ENCODE measurements at regions not wholly inside any gene's neighbourhood (a gene's known extent, or its start where the extent isn't known, plus 50 kb on each side); places are given as distances from the start of the nearest gene placed in this dataset.

- no peaks in the 10 kb centered on the region for H3K4me1 ChIP-seq (ENCODE audit: insufficient read depth, low read length)
- no peak overlapping the region for H3K9ac ChIP-seq (ENCODE audit: low read length)
- no peak overlapping the region for H3K4me3 ChIP-seq (ENCODE audit: low read depth in 1 of 2, low read length in 2 of 2)
- no peaks in the 10 kb centered on the region for H3K9me3 ChIP-seq (ENCODE audit: low read length)
- no peak overlapping the region for H3K27ac ChIP-seq (ENCODE audit: low read depth, low read length)
- H3K27me3 ChIP-seq (ENCODE audit: control insufficient read depth in 1 of 2, insufficient read depth in 2 of 2, low read length in 2 of 2): no peaks in the 10 kb centered on the region
- no peaks in the 10 kb centered on the region for H3K36me3 ChIP-seq (ENCODE audit: insufficient read depth, low read length)
Observed at GRCh38 chr11:82356316-82356715, 377.3 kb downstream of the FAM181B start.

- Histone ChIP-seq H3K9me3 (ENCODE audit: low read length) (no peaks in the 10 kb centered on the region), H3K4me3 (ENCODE audit: low read depth in 1 of 2, low read length in 2 of 2) (no peak overlapping the region), H3K27me3 (ENCODE audit: control insufficient read depth in 1 of 2, insufficient read depth in 2 of 2, low read length in 2 of 2) (no peaks in the 10 kb centered on the region), H3K4me1 (ENCODE audit: insufficient read depth, low read length) (no peaks in the 10 kb centered on the region), H3K36me3 (ENCODE audit: insufficient read depth, low read length) (no peaks in the 10 kb centered on the region), H3K27ac (ENCODE audit: low read depth, low read length) (no peak overlapping the region), H3K9ac (ENCODE audit: low read length) (no peak overlapping the region)
Observed at GRCh38 chr11:82355313-82355823, 378.3 kb downstream of the FAM181B start.

- H3K9me3 ChIP-seq (ENCODE audit: low read length): no peaks in the 10 kb centered on the region
- H3K27me3 ChIP-seq (ENCODE audit: control insufficient read depth in 1 of 2, insufficient read depth in 2 of 2, low read length in 2 of 2): no peaks in the 10 kb centered on the region
- H3K4me3 ChIP-seq (ENCODE audit: low read depth in 1 of 2, low read length in 2 of 2): no peak overlapping the region
- no peak overlapping the region for H3K9ac ChIP-seq (ENCODE audit: low read length)
- no peak overlapping the region for H3K27ac ChIP-seq (ENCODE audit: low read depth, low read length)
- H3K36me3 ChIP-seq (ENCODE audit: insufficient read depth, low read length): no peaks in the 10 kb centered on the region
- no peaks in the 10 kb centered on the region for H3K4me1 ChIP-seq (ENCODE audit: insufficient read depth, low read length)
Observed at GRCh38 chr11:82326853-82327252, 406.8 kb downstream of the FAM181B start.

- Histone ChIP-seq H3K9ac (ENCODE audit: low read length) (no peak overlapping the region), H3K9me3 (ENCODE audit: low read length) (no peaks in the 10 kb centered on the region), H3K4me1 (ENCODE audit: insufficient read depth, low read length) (no peaks in the 10 kb centered on the region), H3K4me3 (ENCODE audit: low read depth in 1 of 2, low read length in 2 of 2) (no peak overlapping the region), H3K36me3 (ENCODE audit: insufficient read depth, low read length) (no peaks in the 10 kb centered on the region), H3K27ac (ENCODE audit: low read depth, low read length) (no peak overlapping the region), H3K27me3 (ENCODE audit: control insufficient read depth in 1 of 2, insufficient read depth in 2 of 2, low read length in 2 of 2) (no peaks in the 10 kb centered on the region)
Observed at GRCh38 chr11:82321206-82321605, 412.5 kb downstream of the FAM181B start.

GRCh38 chr11:82315093-82315492 is 418.6 kb downstream of the FAM181B start:
- Histone ChIP-seq H3K9me3 (ENCODE audit: low read length) (no peaks in the 10 kb centered on the region), H3K9ac (ENCODE audit: low read length) (no peak overlapping the region), H3K4me1 (ENCODE audit: insufficient read depth, low read length) (no peaks in the 10 kb centered on the region), H3K36me3 (ENCODE audit: insufficient read depth, low read length) (no peaks in the 10 kb centered on the region), H3K27ac (ENCODE audit: low read depth, low read length) (no peak overlapping the region), H3K27me3 (ENCODE audit: control insufficient read depth in 1 of 2, insufficient read depth in 2 of 2, low read length in 2 of 2) (no peaks in the 10 kb centered on the region), H3K4me3 (ENCODE audit: low read depth in 1 of 2, low read length in 2 of 2) (no peak overlapping the region)

GRCh38 chr11:82308979-82309378 is 424.7 kb downstream of the FAM181B start:
- no peaks in the 10 kb centered on the region for H3K9me3 ChIP-seq (ENCODE audit: low read length)
- no peak overlapping the region for H3K4me3 ChIP-seq (ENCODE audit: low read depth in 1 of 2, low read length in 2 of 2)
- no peaks in the 10 kb centered on the region for H3K27me3 ChIP-seq (ENCODE audit: control insufficient read depth in 1 of 2, insufficient read depth in 2 of 2, low read length in 2 of 2)
- H3K27ac ChIP-seq (ENCODE audit: low read depth, low read length): no peak overlapping the region
- no peak overlapping the region for H3K9ac ChIP-seq (ENCODE audit: low read length)
- no peaks in the 10 kb centered on the region for H3K36me3 ChIP-seq (ENCODE audit: insufficient read depth, low read length)
- H3K4me1 ChIP-seq (ENCODE audit: insufficient read depth, low read length): no peaks in the 10 kb centered on the region

GRCh38 chr11:82305123-82305522 is 428.5 kb downstream of the FAM181B start:
- Histone ChIP-seq H3K27me3 (ENCODE audit: control insufficient read depth in 1 of 2, insufficient read depth in 2 of 2, low read length in 2 of 2) (no peaks in the 10 kb centered on the region), H3K4me1 (ENCODE audit: insufficient read depth, low read length) (no peaks in the 10 kb centered on the region), H3K9ac (ENCODE audit: low read length) (no peak overlapping the region), H3K36me3 (ENCODE audit: insufficient read depth, low read length) (no peaks in the 10 kb centered on the region), H3K4me3 (ENCODE audit: low read depth in 1 of 2, low read length in 2 of 2) (no peak overlapping the region), H3K9me3 (ENCODE audit: low read length) (no peaks in the 10 kb centered on the region), H3K27ac (ENCODE audit: low read depth, low read length) (no peak overlapping the region)

- Histone ChIP-seq H3K4me3 (ENCODE audit: low read depth in 1 of 2, low read length in 2 of 2) (no peak overlapping the region), H3K4me1 (ENCODE audit: insufficient read depth, low read length) (no peaks in the 10 kb centered on the region), H3K36me3 (ENCODE audit: insufficient read depth, low read length) (no peaks in the 10 kb centered on the region), H3K27ac (ENCODE audit: low read depth, low read length) (no peak overlapping the region), H3K27me3 (ENCODE audit: control insufficient read depth in 1 of 2, insufficient read depth in 2 of 2, low read length in 2 of 2) (no peaks in the 10 kb centered on the region), H3K9ac (ENCODE audit: low read length) (no peak overlapping the region), H3K9me3 (ENCODE audit: low read length) (no peaks in the 10 kb centered on the region)
Observed at GRCh38 chr11:82303671-82304070, 430.0 kb downstream of the FAM181B start.

- H3K36me3 ChIP-seq (ENCODE audit: insufficient read depth, low read length): no peaks in the 10 kb centered on the region
- no peak overlapping the region for H3K27ac ChIP-seq (ENCODE audit: low read depth, low read length)
- H3K4me3 ChIP-seq (ENCODE audit: low read depth in 1 of 2, low read length in 2 of 2): no peak overlapping the region
- H3K9ac ChIP-seq (ENCODE audit: low read length): no peak overlapping the region
- no peaks in the 10 kb centered on the region for H3K9me3 ChIP-seq (ENCODE audit: low read length)
- no peaks in the 10 kb centered on the region for H3K4me1 ChIP-seq (ENCODE audit: insufficient read depth, low read length)
- H3K27me3 ChIP-seq (ENCODE audit: control insufficient read depth in 1 of 2, insufficient read depth in 2 of 2, low read length in 2 of 2): no peaks in the 10 kb centered on the region
Observed at GRCh38 chr11:82288471-82288870, 445.2 kb downstream of the FAM181B start.

- H3K4me3 ChIP-seq (ENCODE audit: low read depth in 1 of 2, low read length in 2 of 2): no peak overlapping the region
- H3K27me3 ChIP-seq (ENCODE audit: control insufficient read depth in 1 of 2, insufficient read depth in 2 of 2, low read length in 2 of 2): no peaks in the 10 kb centered on the region
- H3K4me1 ChIP-seq (ENCODE audit: insufficient read depth, low read length): no peaks in the 10 kb centered on the region
- no peaks in the 10 kb centered on the region for H3K9me3 ChIP-seq (ENCODE audit: low read length)
- no peak overlapping the region for H3K9ac ChIP-seq (ENCODE audit: low read length)
- H3K36me3 ChIP-seq (ENCODE audit: insufficient read depth, low read length): no peaks in the 10 kb centered on the region
- H3K27ac ChIP-seq (ENCODE audit: low read depth, low read length): no peak overlapping the region
Observed at GRCh38 chr11:82270870-82271269, 462.8 kb downstream of the FAM181B start.

GRCh38 chr11:82268627-82269026 is 465.0 kb downstream of the FAM181B start:
- H3K27me3 ChIP-seq (ENCODE audit: control insufficient read depth in 1 of 2, insufficient read depth in 2 of 2, low read length in 2 of 2): no peaks in the 10 kb centered on the region
- no peak overlapping the region for H3K9ac ChIP-seq (ENCODE audit: low read length)
- H3K9me3 ChIP-seq (ENCODE audit: low read length): no peaks in the 10 kb centered on the region
- no peak overlapping the region for H3K4me3 ChIP-seq (ENCODE audit: low read depth in 1 of 2, low read length in 2 of 2)
- H3K36me3 ChIP-seq (ENCODE audit: insufficient read depth, low read length): no peaks in the 10 kb centered on the region
- no peak overlapping the region for H3K27ac ChIP-seq (ENCODE audit: low read depth, low read length)
- H3K4me1 ChIP-seq (ENCODE audit: insufficient read depth, low read length): no peaks in the 10 kb centered on the region

GRCh38 chr11:82267186-82267585 is 466.5 kb downstream of the FAM181B start:
- no peak overlapping the region for H3K27ac ChIP-seq (ENCODE audit: low read depth, low read length)
- H3K4me1 ChIP-seq (ENCODE audit: insufficient read depth, low read length): no peaks in the 10 kb centered on the region
- no peak overlapping the region for H3K9ac ChIP-seq (ENCODE audit: low read length)
- no peaks in the 10 kb centered on the region for H3K27me3 ChIP-seq (ENCODE audit: control insufficient read depth in 1 of 2, insufficient read depth in 2 of 2, low read length in 2 of 2)
- no peak overlapping the region for H3K4me3 ChIP-seq (ENCODE audit: low read depth in 1 of 2, low read length in 2 of 2)
- no peaks in the 10 kb centered on the region for H3K36me3 ChIP-seq (ENCODE audit: insufficient read depth, low read length)
- no peaks in the 10 kb centered on the region for H3K9me3 ChIP-seq (ENCODE audit: low read length)

Measured in muscle layer of colon (tissue), 2 donors.